ENCODE measurements at regions not wholly inside any gene's neighbourhood (a gene's known extent, or its start where the extent isn't known, plus 50 kb on each side); places are given as distances from the start of the nearest gene placed in this dataset.
"Not testable (repeated sequence)": the region's sequence is repeated elsewhere in the genome, so short reads cannot be mapped to it uniquely, and the experiment has no call there.

DNA sequence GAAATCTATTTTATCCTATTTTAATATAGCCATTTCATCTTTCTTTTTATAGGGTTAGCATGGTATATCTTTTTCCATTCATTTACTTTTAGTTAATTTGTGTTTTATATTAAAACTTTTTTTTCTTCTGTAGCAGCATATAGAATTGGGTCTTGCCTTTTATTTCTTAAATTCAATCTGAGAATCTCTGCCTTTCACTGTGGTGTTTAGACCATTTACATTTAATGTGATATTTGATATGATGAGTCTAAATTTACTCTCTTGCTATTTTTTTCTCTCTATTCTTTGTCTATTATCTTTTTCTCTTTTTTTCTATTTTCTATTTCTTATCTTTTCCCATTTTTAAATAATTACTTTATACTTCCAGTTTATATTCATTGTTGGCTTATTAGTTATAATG lies 105.4 kb upstream of the HAND2 start:
- H3K79me2 ChIP-seq (ENCODE audit: low read length): no peaks in the 10 kb centered on the region
- no peak for ATAC-seq
- intact Hi-C loops (cut with micrococcal nuclease): no loop called here

GRCh38 chr4:173626277-173626676 lies 96.2 kb upstream of the HAND2 start:
- Histone ChIP-seq H3K9me3 (ENCODE audit: low read length) (peaks cover 15% of the 10 kb centered on the region), H3K36me3 (ENCODE audit: low read depth, low read length) (no peaks in the 10 kb centered on the region), H4K20me1 (ENCODE audit: low read length) (no peaks in the 10 kb centered on the region), H2AFZ (ENCODE audit: low read length) (no peak overlapping the region), H3K79me2 (ENCODE audit: low read length) (no peaks in the 10 kb centered on the region), H3K9me2 (replicated peaks; ENCODE audit: low read length) (no peaks in the 10 kb centered on the region), H3K27ac (ENCODE audit: low read length) (no peak overlapping the region), H3K4me2 (ENCODE audit: low read length) (no peak overlapping the region), H3K27me3 (ENCODE audit: low read length) (no peaks in the 10 kb centered on the region), H3F3A (ENCODE audit: low read length, unreplicated experiment) (no peaks in the 10 kb centered on the region), H3K9ac (ENCODE audit: low read length) (no peak overlapping the region), H3K4me3 (ENCODE audit: low read length) (no peak overlapping the region), H3K4me1 (ENCODE audit: insufficient read depth, low read length) (no peaks in the 10 kb centered on the region)
- ATAC-seq (no peak), DNase-seq (no peak)
- ChIA-PET CTCF (no interaction called here), POLR2A (ENCODE audit: unreplicated experiment) (no interaction called here)
- BruUV-seq (replicated peaks): no TSS peak
- intact Hi-C loops (cut with micrococcal nuclease): no loop called here
- TF ChIP-seq, protein P1, sequence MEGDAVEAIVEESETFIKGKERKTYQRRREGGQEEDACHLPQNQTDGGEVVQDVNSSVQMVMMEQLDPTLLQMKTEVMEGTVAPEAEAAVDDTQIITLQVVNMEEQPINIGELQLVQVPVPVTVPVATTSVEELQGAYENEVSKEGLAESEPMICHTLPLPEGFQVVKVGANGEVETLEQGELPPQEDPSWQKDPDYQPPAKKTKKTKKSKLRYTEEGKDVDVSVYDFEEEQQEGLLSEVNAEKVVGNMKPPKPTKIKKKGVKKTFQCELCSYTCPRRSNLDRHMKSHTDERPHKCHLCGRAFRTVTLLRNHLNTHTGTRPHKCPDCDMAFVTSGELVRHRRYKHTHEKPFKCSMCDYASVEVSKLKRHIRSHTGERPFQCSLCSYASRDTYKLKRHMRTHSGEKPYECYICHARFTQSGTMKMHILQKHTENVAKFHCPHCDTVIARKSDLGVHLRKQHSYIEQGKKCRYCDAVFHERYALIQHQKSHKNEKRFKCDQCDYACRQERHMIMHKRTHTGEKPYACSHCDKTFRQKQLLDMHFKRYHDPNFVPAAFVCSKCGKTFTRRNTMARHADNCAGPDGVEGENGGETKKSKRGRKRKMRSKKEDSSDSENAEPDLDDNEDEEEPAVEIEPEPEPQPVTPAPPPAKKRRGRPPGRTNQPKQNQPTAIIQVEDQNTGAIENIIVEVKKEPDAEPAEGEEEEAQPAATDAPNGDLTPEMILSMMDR (conservative IDR thresholded peaks at IDR 0.05; ENCODE audit: low read depth, low read length): no peak
- no peak for TF ChIP-seq EZH2 (IDR thresholded peaks at IDR 0.05; ENCODE audit: low read length, unreplicated experiment)
- no peak for TF ChIP-seq EZH2phosphoT487 (IDR thresholded peaks at IDR 0.05; ENCODE audit: borderline replicate concordance, low read length)

More for the DNA sequence above, 105.4 kb upstream of the HAND2 start:
- no peaks in the 10 kb centered on the region for H3F3A ChIP-seq (ENCODE audit: low read length, unreplicated experiment)
- CTCF ChIA-PET: no interaction called here
- H3K4me3 ChIP-seq (ENCODE audit: low read length): no peak overlapping the region
- H3K9me3 ChIP-seq (ENCODE audit: low read length): no peaks in the 10 kb centered on the region
- no TSS peak for BruUV-seq (replicated peaks)
- H3K4me2 ChIP-seq (ENCODE audit: low read length): no peak overlapping the region
- no peaks in the 10 kb centered on the region for H3K27me3 ChIP-seq (ENCODE audit: low read length)
- H3K27ac ChIP-seq (ENCODE audit: low read length): no peak overlapping the region
- H4K20me1 ChIP-seq (ENCODE audit: low read length): no peaks in the 10 kb centered on the region
- POLR2A ChIA-PET (ENCODE audit: unreplicated experiment): no interaction called here
- no peak for DNase-seq
- TF ChIP-seq EZH2 (IDR thresholded peaks at IDR 0.05; ENCODE audit: low read length, unreplicated experiment) (no peak), EZH2phosphoT487 (IDR thresholded peaks at IDR 0.05; ENCODE audit: borderline replicate concordance, low read length) (no peak)
- TF ChIP-seq, protein P1 (conservative IDR thresholded peaks at IDR 0.05; ENCODE audit: low read depth, low read length): no peak
- H3K9ac ChIP-seq (ENCODE audit: low read length): no peak overlapping the region
- H3K4me1 ChIP-seq (ENCODE audit: insufficient read depth, low read length): no peaks in the 10 kb centered on the region
- H3K36me3 ChIP-seq (ENCODE audit: low read depth, low read length): no peaks in the 10 kb centered on the region
- H2AFZ ChIP-seq (ENCODE audit: low read length): no peak overlapping the region
- no peaks in the 10 kb centered on the region for H3K9me2 ChIP-seq (replicated peaks; ENCODE audit: low read length)

DNA sequence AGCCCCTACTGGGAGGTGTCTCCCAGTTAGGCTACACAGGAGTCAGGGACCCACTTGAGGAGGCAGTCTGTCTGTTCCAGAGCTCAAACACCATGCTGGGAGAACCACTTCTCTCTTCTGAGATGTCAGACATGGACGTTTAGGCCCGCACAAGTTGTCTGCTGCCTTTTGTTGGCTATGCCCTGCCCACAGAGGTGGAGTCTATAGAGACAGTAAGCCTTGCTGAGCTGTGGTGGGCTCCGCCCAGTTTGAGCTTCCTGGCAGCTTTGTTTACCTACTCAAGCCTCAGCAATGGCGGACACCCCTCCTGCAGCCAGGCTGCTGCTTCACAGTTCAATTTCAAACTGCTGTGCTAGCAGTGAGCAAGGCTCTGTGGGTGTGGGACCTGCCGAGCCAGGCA lies 88.6 kb upstream of the HAND2 start:
- POLR2A ChIA-PET (ENCODE audit: unreplicated experiment); intact Hi-C loops (cut with micrococcal nuclease); H3K9ac ChIP-seq (ENCODE audit: low read length); H3K4me2 ChIP-seq (ENCODE audit: low read length); H3K4me3 ChIP-seq (ENCODE audit: low read length); CTCF ChIA-PET; H3K36me3 ChIP-seq (ENCODE audit: low read depth, low read length); BruUV-seq (replicated peaks); H3K9me2 ChIP-seq (replicated peaks; ENCODE audit: low read length); H3F3A ChIP-seq (ENCODE audit: low read length, unreplicated experiment); DNase-seq; H3K79me2 ChIP-seq (ENCODE audit: low read length); H3K27ac ChIP-seq (ENCODE audit: low read length); H4K20me1 ChIP-seq (ENCODE audit: low read length); ATAC-seq; H2AFZ ChIP-seq (ENCODE audit: low read length); H3K27me3 ChIP-seq (ENCODE audit: low read length); H3K4me1 ChIP-seq (ENCODE audit: insufficient read depth, low read length); H3K9me3 ChIP-seq (ENCODE audit: low read length): not testable (repeated sequence)

All from PC-3 (cell line).